ENCODE measurements at regions not wholly inside any gene's neighbourhood (a gene's known extent, or its start where the extent isn't known, plus 50 kb on each side); places are given as distances from the start of the nearest gene placed in this dataset.

- no peak overlapping the region for H3K4me3 ChIP-seq (ENCODE audit: low read depth, low read length, poor library complexity, severe bottlenecking)
- no peak overlapping the region for H2AFZ ChIP-seq (ENCODE audit: low read length)
- H4K20me1 ChIP-seq (ENCODE audit: insufficient read depth, low read length): no peaks in the 10 kb centered on the region
- H3K4me1 ChIP-seq (ENCODE audit: insufficient read depth, low read length, severe bottlenecking): no peaks in the 10 kb centered on the region
- H3K9me2 ChIP-seq (ENCODE audit: low read depth, low read length): no peaks in the 10 kb centered on the region
- no peaks in the 10 kb centered on the region for H3F3A ChIP-seq (ENCODE audit: insufficient read depth, low read length)
- no peak overlapping the region for H3K4me2 ChIP-seq (ENCODE audit: low read length)
- no peak overlapping the region for H3K27ac ChIP-seq (ENCODE audit: low read depth, low read length, poor library complexity, severe bottlenecking)
- TF ChIP-seq EZH2 (IDR thresholded peaks at IDR 0.05; ENCODE audit: borderline replicate concordance, low read length) (no peak), CTCF (IDR thresholded peaks at IDR 0.05; ENCODE audit: low read length) (no peak)
- no peaks in the 10 kb centered on the region for H3K79me2 ChIP-seq (ENCODE audit: insufficient read depth, low read length)
- H3K9me3 ChIP-seq (ENCODE audit: low read length): no peaks in the 10 kb centered on the region
- no peaks in the 10 kb centered on the region for H3K36me3 ChIP-seq (ENCODE audit: insufficient read depth, low read length)
- no peak overlapping the region for H3K9ac ChIP-seq (ENCODE audit: low read length)
- no peaks in the 10 kb centered on the region for H3K27me3 ChIP-seq (ENCODE audit: insufficient read depth, low read length)
Measured at GRCh38 chr6:149216459-149216858, 101.1 kb upstream of the TAB2 start.

- no peaks in the 10 kb centered on the region for H3F3A ChIP-seq (ENCODE audit: insufficient read depth, low read length)
Measured at GRCh38 chr6:149217466-149217888, 100.0 kb upstream of the TAB2 start.

GRCh38 chr6:149218471-149218870, 99.0 kb upstream of the TAB2 start:
- Histone ChIP-seq H3K9me3 (ENCODE audit: low read length) (no peaks in the 10 kb centered on the region), H3F3A (ENCODE audit: insufficient read depth, low read length) (no peaks in the 10 kb centered on the region), H4K20me1 (ENCODE audit: insufficient read depth, low read length) (no peaks in the 10 kb centered on the region), H2AFZ (ENCODE audit: low read length) (no peak overlapping the region), H3K79me2 (ENCODE audit: insufficient read depth, low read length) (no peaks in the 10 kb centered on the region), H3K4me2 (ENCODE audit: low read length) (no peak overlapping the region), H3K27me3 (ENCODE audit: insufficient read depth, low read length) (0 out of 2 replicates have a peak, but pooled peaks cover 5% of the 10 kb centered on the region), H3K4me1 (ENCODE audit: insufficient read depth, low read length, severe bottlenecking) (no peaks in the 10 kb centered on the region), H3K27ac (ENCODE audit: low read depth, low read length, poor library complexity, severe bottlenecking) (no peak overlapping the region), H3K9me2 (ENCODE audit: low read depth, low read length) (no peaks in the 10 kb centered on the region), H3K36me3 (ENCODE audit: insufficient read depth, low read length) (no peaks in the 10 kb centered on the region), H3K9ac (ENCODE audit: low read length) (no peak overlapping the region), H3K4me3 (ENCODE audit: low read depth, low read length, poor library complexity, severe bottlenecking) (no peak overlapping the region)
- TF ChIP-seq EZH2 (IDR thresholded peaks at IDR 0.05; ENCODE audit: borderline replicate concordance, low read length) (no peak), CTCF (IDR thresholded peaks at IDR 0.05; ENCODE audit: low read length) (no peak)

More at GRCh38 chr6:149217466-149217888, 100.0 kb upstream of the TAB2 start:
- TF ChIP-seq EZH2 (IDR thresholded peaks at IDR 0.05; ENCODE audit: borderline replicate concordance, low read length) (no peak), CTCF (IDR thresholded peaks at IDR 0.05; ENCODE audit: low read length) (no peak)
- H3K4me1 ChIP-seq (ENCODE audit: insufficient read depth, low read length, severe bottlenecking): no peaks in the 10 kb centered on the region
- no peak overlapping the region for H3K4me3 ChIP-seq (ENCODE audit: low read depth, low read length, poor library complexity, severe bottlenecking)
- H3K4me2 ChIP-seq (ENCODE audit: low read length): no peak overlapping the region
- H3K9ac ChIP-seq (ENCODE audit: low read length): no peak overlapping the region
- no peak overlapping the region for H3K27ac ChIP-seq (ENCODE audit: low read depth, low read length, poor library complexity, severe bottlenecking)
- no peaks in the 10 kb centered on the region for H3K36me3 ChIP-seq (ENCODE audit: insufficient read depth, low read length)
- H3K79me2 ChIP-seq (ENCODE audit: insufficient read depth, low read length): no peaks in the 10 kb centered on the region
- H4K20me1 ChIP-seq (ENCODE audit: insufficient read depth, low read length): no peaks in the 10 kb centered on the region
- H3K9me3 ChIP-seq (ENCODE audit: low read length): no peaks in the 10 kb centered on the region
- H2AFZ ChIP-seq (ENCODE audit: low read length): no peak overlapping the region
- no peaks in the 10 kb centered on the region for H3K27me3 ChIP-seq (ENCODE audit: insufficient read depth, low read length)
- H3K9me2 ChIP-seq (ENCODE audit: low read depth, low read length): no peaks in the 10 kb centered on the region
